ENCODE measurements at regions not wholly inside any gene's neighbourhood (a gene's known extent, or its start where the extent isn't known, plus 50 kb on each side); places are given as distances from the start of the nearest gene placed in this dataset.

- TF ChIP-seq REST (IDR thresholded peaks at IDR 0.05; ENCODE audit: insufficient replicate concordance, low read depth) (no peak), CTCF (IDR thresholded peaks at IDR 0.05; ENCODE audit: insufficient read depth, low read length) (no peak), GABPA (IDR thresholded peaks at IDR 0.05; ENCODE audit: low read depth) (no peak), SPI1 (IDR thresholded peaks at IDR 0.05; ENCODE audit: borderline replicate concordance, low read depth) (no peak)
Measured at GRCh38 chr6:14883921-14884320, 361.9 kb upstream of the JARID2 start.

Measured in HL-60 (cell line).